ENCODE measurements at regions not wholly inside any gene's neighbourhood (a gene's known extent, or its start where the extent isn't known, plus 50 kb on each side); places are given as distances from the start of the nearest gene placed in this dataset.

GRCh38 chr1:56237491-56238064 is 341.8 kb downstream of the PLPP3 start:
- no peak overlapping the region for H3K4me3 ChIP-seq (ENCODE audit: low read depth, low read length)
- TF ChIP-seq, protein P1, sequence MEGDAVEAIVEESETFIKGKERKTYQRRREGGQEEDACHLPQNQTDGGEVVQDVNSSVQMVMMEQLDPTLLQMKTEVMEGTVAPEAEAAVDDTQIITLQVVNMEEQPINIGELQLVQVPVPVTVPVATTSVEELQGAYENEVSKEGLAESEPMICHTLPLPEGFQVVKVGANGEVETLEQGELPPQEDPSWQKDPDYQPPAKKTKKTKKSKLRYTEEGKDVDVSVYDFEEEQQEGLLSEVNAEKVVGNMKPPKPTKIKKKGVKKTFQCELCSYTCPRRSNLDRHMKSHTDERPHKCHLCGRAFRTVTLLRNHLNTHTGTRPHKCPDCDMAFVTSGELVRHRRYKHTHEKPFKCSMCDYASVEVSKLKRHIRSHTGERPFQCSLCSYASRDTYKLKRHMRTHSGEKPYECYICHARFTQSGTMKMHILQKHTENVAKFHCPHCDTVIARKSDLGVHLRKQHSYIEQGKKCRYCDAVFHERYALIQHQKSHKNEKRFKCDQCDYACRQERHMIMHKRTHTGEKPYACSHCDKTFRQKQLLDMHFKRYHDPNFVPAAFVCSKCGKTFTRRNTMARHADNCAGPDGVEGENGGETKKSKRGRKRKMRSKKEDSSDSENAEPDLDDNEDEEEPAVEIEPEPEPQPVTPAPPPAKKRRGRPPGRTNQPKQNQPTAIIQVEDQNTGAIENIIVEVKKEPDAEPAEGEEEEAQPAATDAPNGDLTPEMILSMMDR (IDR thresholded peaks at IDR 0.05; ENCODE audit: low read depth, low read length, missing control alignments) = no peak
- DNase-seq (ENCODE audit: low read depth) = no peak

DNA sequence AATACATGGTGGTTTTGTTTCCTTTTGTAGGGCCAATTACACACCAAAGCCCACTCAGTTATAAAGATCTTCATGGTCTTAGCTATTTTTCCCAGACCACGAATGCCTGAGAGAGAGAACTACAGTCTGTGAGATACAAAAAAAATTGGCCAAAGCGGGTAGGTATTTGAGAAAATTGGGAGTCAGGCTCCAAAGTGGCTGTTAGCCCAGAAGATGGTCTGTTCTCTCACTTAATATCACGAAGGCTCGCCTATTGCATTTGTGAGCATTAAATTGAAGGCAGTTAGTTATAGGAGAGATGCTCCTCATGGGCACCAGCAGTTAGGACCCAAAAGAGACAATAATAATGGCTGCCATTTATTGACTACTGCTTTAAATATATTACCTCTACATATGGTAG is 342.7 kb downstream of the PLPP3 start:
- no peak overlapping the region for H3K4me3 ChIP-seq (ENCODE audit: low read depth, low read length)
- no peak for DNase-seq (ENCODE audit: low read depth)
- TF ChIP-seq, protein P1 (IDR thresholded peaks at IDR 0.05; ENCODE audit: low read depth, low read length, missing control alignments) = no peak

- TF ChIP-seq, protein P1 (IDR thresholded peaks at IDR 0.05; ENCODE audit: low read depth, low read length, missing control alignments) = no peak
- DNase-seq (ENCODE audit: low read depth) = no peak
- H3K4me3 ChIP-seq (ENCODE audit: low read depth, low read length) = no peak overlapping the region
Measured at GRCh38 chr1:56235909-56236510, 343.4 kb downstream of the PLPP3 start.

DNA sequence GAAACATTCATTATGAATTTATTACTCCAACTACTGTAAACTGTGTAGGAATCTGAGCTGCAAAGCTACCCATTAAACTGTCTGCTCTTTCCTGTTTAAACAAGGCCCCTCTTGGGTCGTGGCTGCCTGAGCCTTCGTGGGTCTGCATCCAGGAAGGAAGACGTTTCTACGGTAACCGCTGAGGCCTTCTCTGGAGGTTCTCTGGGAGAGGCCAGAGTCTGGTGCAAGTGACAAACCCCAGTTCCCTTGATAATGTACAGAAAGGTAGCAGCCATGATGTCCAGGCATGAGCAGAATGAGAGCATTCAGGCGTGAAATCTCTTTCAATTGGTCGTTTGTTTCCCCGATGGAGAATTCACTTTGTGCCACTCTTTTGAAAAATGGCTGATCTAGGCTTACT is 350.2 kb downstream of the PLPP3 start:
- no peak for DNase-seq (ENCODE audit: low read depth)
- no peak overlapping the region for H3K4me3 ChIP-seq (ENCODE audit: low read depth, low read length)
- TF ChIP-seq, protein P1 (IDR thresholded peaks at IDR 0.05; ENCODE audit: low read depth, low read length, missing control alignments) = no peak

DNA sequence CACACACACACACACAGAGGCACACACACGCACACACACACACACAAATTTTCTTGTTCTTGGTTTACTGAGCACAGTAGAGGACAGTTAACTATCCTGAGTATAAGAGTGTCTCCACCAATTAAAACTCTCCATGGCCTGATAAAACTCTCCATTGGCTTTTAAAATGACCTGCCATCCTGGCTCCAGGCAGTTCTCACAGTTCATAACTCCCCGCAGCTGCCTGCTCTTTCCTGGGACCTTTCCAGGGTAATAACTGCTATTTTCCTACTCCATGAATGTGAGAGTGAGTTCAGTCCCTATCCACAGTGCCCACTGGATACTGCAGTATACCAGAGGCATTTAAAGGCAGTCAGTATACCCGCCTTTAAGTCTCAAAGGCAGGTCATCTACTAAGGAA is 351.5 kb downstream of the PLPP3 start:
- no peak overlapping the region for H3K4me3 ChIP-seq (ENCODE audit: low read depth, low read length)
- TF ChIP-seq, protein P1 (IDR thresholded peaks at IDR 0.05; ENCODE audit: low read depth, low read length, missing control alignments) = no peak
- DNase-seq (ENCODE audit: low read depth) = no peak

DNA sequence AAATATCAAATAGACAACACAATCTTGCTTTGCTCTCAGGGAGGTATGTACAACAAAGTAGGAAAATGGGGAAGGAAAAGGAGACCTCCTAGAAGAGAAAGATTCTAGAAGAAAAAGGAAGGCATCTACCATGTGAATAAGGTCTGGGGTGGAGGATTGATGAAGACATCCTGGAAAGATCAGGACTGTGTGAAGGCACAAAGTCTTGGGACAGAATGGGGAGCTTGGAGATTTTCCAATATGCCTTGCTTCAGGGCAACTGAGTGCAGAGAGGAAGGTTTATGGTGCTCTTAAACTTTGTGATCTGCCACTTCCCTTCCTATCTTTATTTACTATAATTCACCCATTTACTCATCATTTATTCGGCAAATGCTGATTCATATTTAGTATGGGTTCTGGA is 352.0 kb downstream of the PLPP3 start:
- no peak overlapping the region for H3K4me3 ChIP-seq (ENCODE audit: low read depth, low read length)
- TF ChIP-seq, protein P1 (IDR thresholded peaks at IDR 0.05; ENCODE audit: low read depth, low read length, missing control alignments) = no peak
- no peak for DNase-seq (ENCODE audit: low read depth)

Measured in GM12864 (cell line).